Testis (tissue), 2 donors: ENCODE measurements at regions not wholly inside any gene's neighbourhood (a gene's known extent, or its start where the extent isn't known, plus 50 kb on each side); places are given as distances from the start of the nearest gene placed in this dataset.

Experiments used
- CTCF ChIP-seq, 3 experiments: fragments of 450-650 bp in 2 of 3; fragments of 200-600 bp in 1 of 3; sonication (generic) in 1 of 3; IDR thresholded peaks; one replicate each; pipeline ENCODE4 v1.5.1; 2016 to 2019; ENCODE audit warnings: antibody characterized with exemption in 3 of 3, mild to moderate bottlenecking in 2 of 3, moderate library complexity in 1 of 3
- POLR2A ChIP-seq: fragments of 450-650 bp; IDR thresholded peaks from one replicate; pipeline ENCODE4 v1.6.1; 2017; ENCODE audit warnings: antibody characterized with exemption, mild to moderate bottlenecking, moderate library complexity

GRCh38 chr10:20634839-20635238 is 262.3 kb downstream of the NEBL start:
- no peak for TF ChIP-seq CTCF (IDR thresholded peaks at IDR 0.05)
- no peak for TF ChIP-seq POLR2A
